ENCODE measurements at regions not wholly inside any gene's neighbourhood (a gene's known extent, or its start where the extent isn't known, plus 50 kb on each side); places are given as distances from the start of the nearest gene placed in this dataset.

GRCh38 chr12:32039917-32040575 is 66.6 kb upstream of the BICD1 start:
- no peak for DNase-seq (ENCODE audit: low spot score)
- intact Hi-C loops (cut with micrococcal nuclease; ENCODE audit: unreplicated experiment), result no loop called here
- no peak overlapping the region for H3K4me3 ChIP-seq (ENCODE audit: low read depth, low read length, poor library complexity, severe bottlenecking)
- no peaks in the 10 kb centered on the region for H3K4me1 ChIP-seq (ENCODE audit: insufficient read depth, low read length, poor library complexity, severe bottlenecking)
- no peak overlapping the region for H3K4me2 ChIP-seq (ENCODE audit: low read length)
- H4K20me1 ChIP-seq (ENCODE audit: insufficient read depth, low read length), result no peaks in the 10 kb centered on the region
- H3K9me3 ChIP-seq (ENCODE audit: low read length), result peaks cover 20% of the 10 kb centered on the region
- no peaks in the 10 kb centered on the region for H3K9me2 ChIP-seq (ENCODE audit: insufficient read depth, low read length)
- ChIA-PET POLR2A (interaction anchor here (0.7 kb wide), 1 partner anchor 270 kb away, joined by 6 read pairs; no protein-coding TSS in a partner anchor), CTCF (ENCODE audit: unreplicated experiment) (no interaction called here)
- H2AFZ ChIP-seq (ENCODE audit: low read length), result no peak overlapping the region
- no TSS peak for BruUV-seq (replicated peaks)
- TF ChIP-seq EZH2phosphoT487 (IDR thresholded peaks at IDR 0.05; ENCODE audit: borderline replicate concordance, low read depth, low read length) (no peak), CTCF (conservative IDR thresholded peaks at IDR 0.05; ENCODE audit: low read length) (no peak)
- H3K36me3 ChIP-seq (ENCODE audit: insufficient read depth, low read length), result peaks cover 4% of the 10 kb centered on the region; the same call in 1 of the 2 replicates
- no peak overlapping the region for H3K27ac ChIP-seq (ENCODE audit: low read depth, low read length, poor library complexity, severe bottlenecking)
- H3K79me2 ChIP-seq (ENCODE audit: insufficient read depth, low read depth, low read length), result no peaks in the 10 kb centered on the region

GRCh38 chr12:32043928-32044549 is 62.6 kb upstream of the BICD1 start:
- no peak overlapping the region for H3K27ac ChIP-seq (ENCODE audit: low read depth, low read length, poor library complexity, severe bottlenecking)
- DNase-seq (ENCODE audit: low spot score), result peak; percentile 44
- no peak overlapping the region for H2AFZ ChIP-seq (ENCODE audit: low read length)
- no peaks in the 10 kb centered on the region for H3K9me2 ChIP-seq (ENCODE audit: insufficient read depth, low read length)
- no TSS peak for BruUV-seq (replicated peaks)
- no peaks in the 10 kb centered on the region for H4K20me1 ChIP-seq (ENCODE audit: insufficient read depth, low read length)
- H3K9me3 ChIP-seq (ENCODE audit: low read length), result peaks cover 26% of the 10 kb centered on the region
- TF ChIP-seq EZH2phosphoT487 (IDR thresholded peaks at IDR 0.05; ENCODE audit: borderline replicate concordance, low read depth, low read length) (no peak), CTCF (conservative IDR thresholded peaks at IDR 0.05; ENCODE audit: low read length) (no peak)
- ChIA-PET POLR2A (no interaction called here), CTCF (ENCODE audit: unreplicated experiment) (no interaction called here)
- no peak overlapping the region for H3K4me2 ChIP-seq (ENCODE audit: low read length)
- H3K36me3 ChIP-seq (ENCODE audit: insufficient read depth, low read length), result peaks cover 4% of the 10 kb centered on the region; the same call in 1 of the 2 replicates
- no peaks in the 10 kb centered on the region for H3K79me2 ChIP-seq (ENCODE audit: insufficient read depth, low read depth, low read length)
- no peaks in the 10 kb centered on the region for H3K4me1 ChIP-seq (ENCODE audit: insufficient read depth, low read length, poor library complexity, severe bottlenecking)
- no peak overlapping the region for H3K4me3 ChIP-seq (ENCODE audit: low read depth, low read length, poor library complexity, severe bottlenecking)
- intact Hi-C loops (cut with micrococcal nuclease; ENCODE audit: unreplicated experiment), result no loop called here

All from OCI-LY7 (cell line).